ENCODE measurements at regions not wholly inside any gene's neighbourhood (a gene's known extent, or its start where the extent isn't known, plus 50 kb on each side); places are given as distances from the start of the nearest gene placed in this dataset.

- no peak for TF ChIP-seq CTCF (IDR thresholded peaks at IDR 0.05)
- TF ChIP-seq POLR2AphosphoS5 (IDR thresholded peaks at IDR 0.05): no peak
- TF ChIP-seq EP300 (IDR thresholded peaks at IDR 0.05): no peak
- TF ChIP-seq POLR2A (IDR thresholded peaks at IDR 0.05): no peak
These were observed 126.7 kb downstream of the WDR11 start for GRCh38 chr10:120977897-120978296.

All from stomach (tissue), 4 donors.